Endothelial cell of umbilical vein (primary cell): ENCODE measurements at regions not wholly inside any gene's neighbourhood (a gene's known extent, or its start where the extent isn't known, plus 50 kb on each side); places are given as distances from the start of the nearest gene placed in this dataset.

Experiments
- BruUV-seq: library from RNA; stranded (reverse); fragments of 400-500 nt; replicated peaks from 2 replicates; lab custom pipeline; 2021; lab: Mats Ljungman, UMichigan
- CTCF ChIA-PET: fragments of 300-600, 350-600 bp; sonication (Branson Sonifier 250); formaldehyde crosslinking; loops from one replicate; lab custom pipeline; 2021; ENCODE audit warnings: antibody characterized with exemption, inconsistent platforms; lab: Charles Lee
- POLR2A ChIA-PET: fragments of 300-600, 350-600 bp; sonication (Branson Sonifier 250); formaldehyde crosslinking; loops from one replicate; lab custom pipeline; 2021; ENCODE audit warnings: antibody characterized with exemption, inconsistent platforms; lab: Charles Lee
- DNase-seq: peaks from one replicate; pipeline ENCODE4 v3.0.0-alpha.2; 2011; ENCODE audit warnings: low read depth, low spot score
- FAIRE-seq: peaks from 2 replicates; lab custom pipeline; 2011; peaks lifted over from hg19 to GRCh38; lab: Jason Lieb, UNC
- H2AFZ ChIP-seq: 2 replicates; pipeline ENCODE4 v1.6.0; 2012; ENCODE audit warnings: low read depth, low read length, control low read depth, inconsistent platforms
- H3K27ac ChIP-seq: 2 replicates; pipeline ENCODE4 v1.5.1; 2011; ENCODE audit warnings: low read depth, mild to moderate bottlenecking, control low read depth, low read length, moderate library complexity; ENCODE audit not compliant: insufficient read depth
- H3K27me3 ChIP-seq, 2 experiments: 2 replicates each; pipeline versions ENCODE4 v1.6.0 to v1.6.1; 2011; ENCODE audit warnings: low read length in 2 of 2, mixed read lengths in 1 of 2; ENCODE audit not compliant: control insufficient read depth in 2 of 2, insufficient read depth in 2 of 2
- H3K36me3 ChIP-seq, 2 experiments: 2 replicates in 1 of 2; 3 replicates in 1 of 2; pipeline ENCODE4 v1.5.1; 2011; ENCODE audit warnings: low read length in 2 of 2, mild to moderate bottlenecking in 1 of 2, moderate library complexity in 1 of 2; ENCODE audit not compliant: control insufficient read depth in 2 of 2, insufficient read depth in 2 of 2; ENCODE audit errors: extremely low read depth in 1 of 2
- H3K4me1 ChIP-seq: 3 replicates; pipeline ENCODE4 v1.5.1; 2011; ENCODE audit warnings: mild to moderate bottlenecking, low read length; ENCODE audit not compliant: control insufficient read depth, insufficient read depth; ENCODE audit errors: extremely low read depth
- H3K4me2 ChIP-seq: 2 replicates; pipeline ENCODE4 v1.6.1; 2011; ENCODE audit warnings: low read length, control low read depth, mixed read lengths; ENCODE audit not compliant: insufficient read depth
- H3K4me3 ChIP-seq, 3 experiments: fragments of 200-600 bp in 1 of 3; sonication (generic), shearing (Covaris generic) in 1 of 3; replicated peaks in 1 of 3; 2 replicates each; pipeline ENCODE4 v1.5.1; 2011 to 2016; ENCODE audit warnings: control low read depth in 3 of 3, low read length in 3 of 3, mild to moderate bottlenecking in 2 of 3, inconsistent platforms in 1 of 3, low read depth in 1 of 3, moderate library complexity in 1 of 3; ENCODE audit not compliant: insufficient read depth in 1 of 3
- H3K79me2 ChIP-seq: 2 replicates; pipeline ENCODE4 v1.6.0; 2012; ENCODE audit warnings: low read length, inconsistent platforms; ENCODE audit not compliant: control insufficient read depth, insufficient read depth
- H3K9ac ChIP-seq: replicated peaks from 2 replicates; pipeline ENCODE3; 2011; ENCODE audit warnings: low read length, control low read depth; ENCODE audit not compliant: insufficient read depth; ENCODE audit errors: extremely low read depth
- H3K9me1 ChIP-seq: replicated peaks from 3 replicates; pipeline ENCODE4 v1.6.0; 2011; ENCODE audit warnings: mild to moderate bottlenecking, low read length; ENCODE audit not compliant: control insufficient read depth, insufficient read depth; ENCODE audit errors: extremely low read depth
- H3K9me3 ChIP-seq: replicated peaks from 2 replicates; pipeline ENCODE4 v1.5.1; 2012; ENCODE audit warnings: low read length, inconsistent platforms; ENCODE audit not compliant: control insufficient read depth, insufficient read depth
- H4K20me1 ChIP-seq: replicated peaks from 2 replicates; pipeline ENCODE3; 2011; ENCODE audit warnings: mild to moderate bottlenecking, low read length; ENCODE audit not compliant: control insufficient read depth, insufficient read depth; ENCODE audit errors: extremely low read depth
- EZH2 ChIP-seq: IDR thresholded peaks from 2 replicates; pipeline ENCODE4 v1.6.1; 2012; ENCODE audit warnings: borderline replicate concordance, low read depth, mild to moderate bottlenecking, moderate library complexity, low read length, inconsistent platforms; ENCODE audit not compliant: severe bottlenecking
- FOS ChIP-seq: IDR thresholded peaks from 2 replicates; pipeline ENCODE4 v1.6.1; 2011; ENCODE audit warnings: mild to moderate bottlenecking, low read length, moderate library complexity, borderline replicate concordance; ENCODE audit not compliant: insufficient read depth
- GATA2 ChIP-seq: IDR thresholded peaks from 2 replicates; pipeline ENCODE4 v1.7.0; 2011; ENCODE audit warnings: low read depth, mild to moderate bottlenecking, moderate library complexity, mixed read lengths, low read length; ENCODE audit not compliant: insufficient read length, insufficient read depth
- JUN ChIP-seq: IDR thresholded peaks from 2 replicates; pipeline ENCODE4 v1.6.1; 2011; ENCODE audit warnings: borderline replicate concordance, low read depth; ENCODE audit not compliant: insufficient read length, insufficient read depth
- MYC ChIP-seq: IDR thresholded peaks from one replicate; pipeline ENCODE4 v1.6.1; 2011; ENCODE audit warnings: mild to moderate bottlenecking, low read depth, low read length
- POLR2A ChIP-seq: IDR thresholded peaks from 2 replicates; pipeline ENCODE4 v1.6.1; 2012; ENCODE audit warnings: low read depth, mild to moderate bottlenecking, control low read depth, low read length
- POLR2AphosphoS5 ChIP-seq: IDR thresholded peaks from 2 replicates; pipeline ENCODE4 v1.6.1; 2012; ENCODE audit warnings: low read depth, mild to moderate bottlenecking, control low read depth, low read length, moderate library complexity; ENCODE audit not compliant: insufficient read depth
- dilution Hi-C: fragments of 300-500 bp; cut with MboI; formaldehyde crosslinking; loops from one replicate; pipeline ENCODE4 v1.15.0; 2019; ENCODE audit warnings: low sequenced_read_pairs; ENCODE audit not compliant: extremely low pct_ligation_motif_present
- intact Hi-C: fragments of 100-400 bp; cut with micrococcal nuclease; formaldehyde crosslinking; loops from one replicate; pipeline ENCODE4 v1.10.0; 2022
- TF ChIP-seq, protein P1 (sequence below), 2 donors: IDR thresholded peaks; 1 replicate in 1 of 2; 2 replicates in 1 of 2; pipeline ENCODE4 v1.5.1; 2011; ENCODE audit warnings: low read length in 2 of 2, mild to moderate bottlenecking in 2 of 2, moderate library complexity in 2 of 2, control low read depth in 1 of 2, inconsistent platforms in 1 of 2, low read depth in 1 of 2; ENCODE audit not compliant: insufficient read depth in 1 of 2; ENCODE audit errors: extremely low read depth in 1 of 2
- TF ChIP-seq, protein P2 (sequence below): IDR thresholded peaks from 2 replicates; pipeline ENCODE4 v1.6.1; 2011; ENCODE audit not compliant: insufficient read depth, insufficient read length

DNA sequence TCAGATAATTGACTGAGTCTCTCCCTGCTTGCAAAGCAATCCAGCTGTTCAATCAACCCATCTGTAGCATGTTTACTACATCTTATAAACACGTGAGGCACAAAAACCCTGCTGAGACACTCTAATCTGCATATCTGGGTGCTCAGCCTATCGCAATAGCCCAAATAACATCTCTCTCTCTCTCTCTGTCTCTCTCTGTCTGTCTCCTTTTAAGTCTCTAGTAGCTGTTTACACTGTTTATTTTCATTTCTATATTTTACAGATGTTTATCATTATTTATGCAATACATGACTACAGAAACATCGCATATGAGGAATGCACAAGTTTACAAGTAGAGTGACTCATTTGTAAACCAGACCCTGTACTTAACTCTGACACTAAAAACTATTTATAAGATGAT lies 422.1 kb upstream of the DSEL start:
- H3K4me1 ChIP-seq = no peaks in the 10 kb centered on the region
- H3K27ac ChIP-seq = no peak overlapping the region
- no peaks in the 10 kb centered on the region for H3K9me1 ChIP-seq
- no peaks in the 10 kb centered on the region for H3K27me3 ChIP-seq
- POLR2A ChIA-PET = no interaction called here
- no peak for DNase-seq
- H3K9ac ChIP-seq = no peak overlapping the region
- no peaks in the 10 kb centered on the region for H3K36me3 ChIP-seq
- H3K9me3 ChIP-seq = no peaks in the 10 kb centered on the region
- no peak overlapping the region for H2AFZ ChIP-seq
- no peaks in the 10 kb centered on the region for H3K79me2 ChIP-seq
- H4K20me1 ChIP-seq = no peaks in the 10 kb centered on the region
- CTCF ChIA-PET = no interaction called here
- no peak overlapping the region for H3K4me2 ChIP-seq
- intact Hi-C loops (no loop called here), dilution Hi-C loops (no loop called here)
- FAIRE-seq = no peak
- BruUV-seq = no TSS peak
- no peak overlapping the region for H3K4me3 ChIP-seq
- no peak for TF ChIP-seq GATA2
- TF ChIP-seq POLR2AphosphoS5 = no peak
- TF ChIP-seq MYC = no peak
- TF ChIP-seq, protein P1, sequence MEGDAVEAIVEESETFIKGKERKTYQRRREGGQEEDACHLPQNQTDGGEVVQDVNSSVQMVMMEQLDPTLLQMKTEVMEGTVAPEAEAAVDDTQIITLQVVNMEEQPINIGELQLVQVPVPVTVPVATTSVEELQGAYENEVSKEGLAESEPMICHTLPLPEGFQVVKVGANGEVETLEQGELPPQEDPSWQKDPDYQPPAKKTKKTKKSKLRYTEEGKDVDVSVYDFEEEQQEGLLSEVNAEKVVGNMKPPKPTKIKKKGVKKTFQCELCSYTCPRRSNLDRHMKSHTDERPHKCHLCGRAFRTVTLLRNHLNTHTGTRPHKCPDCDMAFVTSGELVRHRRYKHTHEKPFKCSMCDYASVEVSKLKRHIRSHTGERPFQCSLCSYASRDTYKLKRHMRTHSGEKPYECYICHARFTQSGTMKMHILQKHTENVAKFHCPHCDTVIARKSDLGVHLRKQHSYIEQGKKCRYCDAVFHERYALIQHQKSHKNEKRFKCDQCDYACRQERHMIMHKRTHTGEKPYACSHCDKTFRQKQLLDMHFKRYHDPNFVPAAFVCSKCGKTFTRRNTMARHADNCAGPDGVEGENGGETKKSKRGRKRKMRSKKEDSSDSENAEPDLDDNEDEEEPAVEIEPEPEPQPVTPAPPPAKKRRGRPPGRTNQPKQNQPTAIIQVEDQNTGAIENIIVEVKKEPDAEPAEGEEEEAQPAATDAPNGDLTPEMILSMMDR (IDR thresholded peaks at IDR 0.05; ENCODE audit: extremely low read depth in 1 of 2, insufficient read depth in 1 of 2, low read depth in 1 of 2, low read length in 2 of 2) = no peak
- TF ChIP-seq JUN = no peak
- no peak for TF ChIP-seq POLR2A
- TF ChIP-seq, protein P2, sequence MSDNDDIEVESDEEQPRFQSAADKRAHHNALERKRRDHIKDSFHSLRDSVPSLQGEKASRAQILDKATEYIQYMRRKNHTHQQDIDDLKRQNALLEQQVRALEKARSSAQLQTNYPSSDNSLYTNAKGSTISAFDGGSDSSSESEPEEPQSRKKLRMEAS = no peak
- TF ChIP-seq EZH2 = no peak
- TF ChIP-seq FOS = no peak
